ENCODE measurements at regions not wholly inside any gene's neighbourhood (a gene's known extent, or its start where the extent isn't known, plus 50 kb on each side); places are given as distances from the start of the nearest gene placed in this dataset.

GRCh38 chr20:47952023-47952564 lies 166.8 kb upstream of the SULF2 start:
- Mint-ChIP-seq H3K27ac (no peak overlapping the region), H3K27me3 (ENCODE audit: low read depth) (no peaks in the 10 kb centered on the region), H3K9me3 (no peaks in the 10 kb centered on the region), H3K4me1 (ENCODE audit: low read depth) (peaks cover 4% of the 10 kb centered on the region), H3K4me3 (no peak overlapping the region), H3K36me3 (ENCODE audit: low read depth) (no peaks in the 10 kb centered on the region)

- Mint-ChIP-seq H3K36me3 (ENCODE audit: low read depth) (no peaks in the 10 kb centered on the region), H3K27ac (no peak overlapping the region), H3K4me3 (no peak overlapping the region), H3K4me1 (ENCODE audit: low read depth) (peaks cover 4% of the 10 kb centered on the region), H3K27me3 (ENCODE audit: low read depth) (peaks cover 4% of the 10 kb centered on the region), H3K9me3 (no peaks in the 10 kb centered on the region)
Observed at GRCh38 chr20:47951521-47951971, 166.3 kb upstream of the SULF2 start.

GRCh38 chr20:47950913-47951283 lies 165.6 kb upstream of the SULF2 start:
- Mint-ChIP-seq H3K4me3 (no peak overlapping the region), H3K4me1 (ENCODE audit: low read depth) (peaks cover 4% of the 10 kb centered on the region), H3K27ac (no peak overlapping the region), H3K27me3 (ENCODE audit: low read depth) (peaks cover 5% of the 10 kb centered on the region), H3K9me3 (no peaks in the 10 kb centered on the region), H3K36me3 (ENCODE audit: low read depth) (no peaks in the 10 kb centered on the region)

GRCh38 chr20:47950124-47950912 lies 165.0 kb upstream of the SULF2 start:
- H3K4me3 Mint-ChIP-seq, result no peak overlapping the region
- peaks cover 9% of the 10 kb centered on the region for H3K27me3 Mint-ChIP-seq (ENCODE audit: low read depth)
- H3K4me1 Mint-ChIP-seq (ENCODE audit: low read depth), result no peaks in the 10 kb centered on the region
- no peak overlapping the region for H3K27ac Mint-ChIP-seq
- H3K9me3 Mint-ChIP-seq, result no peaks in the 10 kb centered on the region
- H3K36me3 Mint-ChIP-seq (ENCODE audit: low read depth), result no peaks in the 10 kb centered on the region

- Mint-ChIP-seq H3K9me3 (no peaks in the 10 kb centered on the region), H3K27me3 (ENCODE audit: low read depth) (peaks cover 9% of the 10 kb centered on the region), H3K36me3 (ENCODE audit: low read depth) (no peaks in the 10 kb centered on the region), H3K27ac (no peak overlapping the region), H3K4me3 (no peak overlapping the region), H3K4me1 (ENCODE audit: low read depth) (no peaks in the 10 kb centered on the region)
Observed at GRCh38 chr20:47949230-47949629, 163.9 kb upstream of the SULF2 start.

GRCh38 chr20:47944682-47945081 lies 159.4 kb upstream of the SULF2 start:
- Mint-ChIP-seq H3K9me3 (no peaks in the 10 kb centered on the region), H3K4me3 (no peak overlapping the region), H3K27ac (no peak overlapping the region), H3K36me3 (ENCODE audit: low read depth) (no peaks in the 10 kb centered on the region), H3K27me3 (ENCODE audit: low read depth) (peaks cover 9% of the 10 kb centered on the region), H3K4me1 (ENCODE audit: low read depth) (no peaks in the 10 kb centered on the region)

GRCh38 chr20:47941869-47942268 lies 156.6 kb upstream of the SULF2 start:
- Mint-ChIP-seq H3K4me3 (no peak overlapping the region), H3K27me3 (ENCODE audit: low read depth) (peaks cover 12% of the 10 kb centered on the region), H3K36me3 (ENCODE audit: low read depth) (no peaks in the 10 kb centered on the region), H3K4me1 (ENCODE audit: low read depth) (no peaks in the 10 kb centered on the region), H3K27ac (no peak overlapping the region), H3K9me3 (no peaks in the 10 kb centered on the region)

GRCh38 chr20:47940101-47940813 lies 155.0 kb upstream of the SULF2 start:
- H3K27ac Mint-ChIP-seq, result no peak overlapping the region
- peaks cover 13% of the 10 kb centered on the region for H3K27me3 Mint-ChIP-seq (ENCODE audit: low read depth)

GRCh38 chr20:47936612-47937011 lies 151.3 kb upstream of the SULF2 start:
- Mint-ChIP-seq H3K27me3 (ENCODE audit: low read depth) (peaks cover 15% of the 10 kb centered on the region), H3K4me3 (no peak overlapping the region), H3K27ac (no peak overlapping the region), H3K36me3 (ENCODE audit: low read depth) (no peaks in the 10 kb centered on the region), H3K4me1 (ENCODE audit: low read depth) (no peaks in the 10 kb centered on the region), H3K9me3 (no peaks in the 10 kb centered on the region)

More at GRCh38 chr20:47940101-47940813, 155.0 kb upstream of the SULF2 start:
- Mint-ChIP-seq H3K4me1 (ENCODE audit: low read depth) (no peaks in the 10 kb centered on the region), H3K9me3 (no peaks in the 10 kb centered on the region), H3K36me3 (ENCODE audit: low read depth) (no peaks in the 10 kb centered on the region), H3K4me3 (no peak overlapping the region)

GRCh38 chr20:47934761-47935160 lies 149.5 kb upstream of the SULF2 start:
- Mint-ChIP-seq H3K9me3 (no peaks in the 10 kb centered on the region), H3K4me1 (ENCODE audit: low read depth) (no peaks in the 10 kb centered on the region), H3K36me3 (ENCODE audit: low read depth) (no peaks in the 10 kb centered on the region), H3K27me3 (ENCODE audit: low read depth) (peaks cover 15% of the 10 kb centered on the region), H3K27ac (no peak overlapping the region), H3K4me3 (no peak overlapping the region)

GRCh38 chr20:47931443-47931842 lies 146.2 kb upstream of the SULF2 start:
- Mint-ChIP-seq H3K27me3 (ENCODE audit: low read depth) (peaks cover 7% of the 10 kb centered on the region), H3K36me3 (ENCODE audit: low read depth) (no peaks in the 10 kb centered on the region), H3K9me3 (no peaks in the 10 kb centered on the region), H3K4me1 (ENCODE audit: low read depth) (no peaks in the 10 kb centered on the region), H3K4me3 (no peak overlapping the region), H3K27ac (no peak overlapping the region)

- H3K36me3 Mint-ChIP-seq (ENCODE audit: low read depth), result no peaks in the 10 kb centered on the region
- no peaks in the 10 kb centered on the region for H3K9me3 Mint-ChIP-seq
- H3K27ac Mint-ChIP-seq, result no peak overlapping the region
- H3K27me3 Mint-ChIP-seq (ENCODE audit: low read depth), result peaks cover 6% of the 10 kb centered on the region
- no peaks in the 10 kb centered on the region for H3K4me1 Mint-ChIP-seq (ENCODE audit: low read depth)
- H3K4me3 Mint-ChIP-seq, result no peak overlapping the region
Observed at GRCh38 chr20:47931002-47931401, 145.7 kb upstream of the SULF2 start.

GRCh38 chr20:47929368-47930115 lies 144.3 kb upstream of the SULF2 start:
- no peak overlapping the region for H3K4me3 Mint-ChIP-seq
- no peaks in the 10 kb centered on the region for H3K9me3 Mint-ChIP-seq
- no peaks in the 10 kb centered on the region for H3K27me3 Mint-ChIP-seq (ENCODE audit: low read depth)
- no peaks in the 10 kb centered on the region for H3K36me3 Mint-ChIP-seq (ENCODE audit: low read depth)
- H3K27ac Mint-ChIP-seq, result no peak overlapping the region
- no peaks in the 10 kb centered on the region for H3K4me1 Mint-ChIP-seq (ENCODE audit: low read depth)

GRCh38 chr20:47927944-47928343 lies 142.7 kb upstream of the SULF2 start:
- Mint-ChIP-seq H3K4me1 (ENCODE audit: low read depth) (no peaks in the 10 kb centered on the region), H3K27me3 (ENCODE audit: low read depth) (peaks cover under 1% of the 10 kb centered on the region), H3K27ac (no peak overlapping the region), H3K36me3 (ENCODE audit: low read depth) (no peaks in the 10 kb centered on the region), H3K9me3 (no peaks in the 10 kb centered on the region), H3K4me3 (no peak overlapping the region)

Data from T-helper 1 cell treated with Interleukin-12 subunit alpha and Interleukin-12 subunit beta and Interleukin-4 antibody, amounts not matched to agents 30 μg/mL and 1 μg/mL, for 36 hours (primary cell).